ENCODE measurements at regions not wholly inside any gene's neighbourhood (a gene's known extent, or its start where the extent isn't known, plus 50 kb on each side); places are given as distances from the start of the nearest gene placed in this dataset.

- Histone ChIP-seq H3K4me3 (ENCODE audit: low read depth in 1 of 2, low read length in 2 of 2) (no peak overlapping the region), H3K9me3 (ENCODE audit: control insufficient read depth in 1 of 2, low read length in 2 of 2) (no peaks in the 10 kb centered on the region), H3K4me1 (ENCODE audit: control insufficient read depth in 1 of 2, insufficient read depth in 2 of 2, low read length in 2 of 2) (no peaks in the 10 kb centered on the region), H3K27me3 (ENCODE audit: control insufficient read depth in 1 of 2, insufficient read depth in 2 of 2, low read length in 2 of 2) (no peaks in the 10 kb centered on the region), H3K36me3 (ENCODE audit: control insufficient read depth in 1 of 2, insufficient read depth in 2 of 2, low read length in 2 of 2) (no peaks in the 10 kb centered on the region), H3K9ac (ENCODE audit: low read depth in 1 of 2, low read length in 2 of 2) (no peak overlapping the region), H3K27ac (ENCODE audit: low read depth, low read length) (no peak overlapping the region)
Measured at GRCh38 chrX:124804962-124805361, 458.6 kb downstream of the SH2D1A start.

- H3K4me3 ChIP-seq (ENCODE audit: low read depth in 1 of 2, low read length in 2 of 2), result no peak overlapping the region
- no peaks in the 10 kb centered on the region for H3K27me3 ChIP-seq (ENCODE audit: control insufficient read depth in 1 of 2, insufficient read depth in 2 of 2, low read length in 2 of 2)
- H3K9me3 ChIP-seq (ENCODE audit: control insufficient read depth in 1 of 2, low read length in 2 of 2), result no peaks in the 10 kb centered on the region
- no peaks in the 10 kb centered on the region for H3K4me1 ChIP-seq (ENCODE audit: control insufficient read depth in 1 of 2, insufficient read depth in 2 of 2, low read length in 2 of 2)
- no peak overlapping the region for H3K27ac ChIP-seq (ENCODE audit: low read depth, low read length)
- no peak overlapping the region for H3K9ac ChIP-seq (ENCODE audit: low read depth in 1 of 2, low read length in 2 of 2)
- H3K36me3 ChIP-seq (ENCODE audit: control insufficient read depth in 1 of 2, insufficient read depth in 2 of 2, low read length in 2 of 2), result no peaks in the 10 kb centered on the region
Measured at GRCh38 chrX:124805486-124805885, 459.1 kb downstream of the SH2D1A start.

- no peak overlapping the region for H3K9ac ChIP-seq (ENCODE audit: low read depth in 1 of 2, low read length in 2 of 2)
- H3K4me1 ChIP-seq (ENCODE audit: control insufficient read depth in 1 of 2, insufficient read depth in 2 of 2, low read length in 2 of 2), result no peaks in the 10 kb centered on the region
- H3K27ac ChIP-seq (ENCODE audit: low read depth, low read length), result no peak overlapping the region
- H3K36me3 ChIP-seq (ENCODE audit: control insufficient read depth in 1 of 2, insufficient read depth in 2 of 2, low read length in 2 of 2), result no peaks in the 10 kb centered on the region
- H3K4me3 ChIP-seq (ENCODE audit: low read depth in 1 of 2, low read length in 2 of 2), result no peak overlapping the region
- no peaks in the 10 kb centered on the region for H3K9me3 ChIP-seq (ENCODE audit: control insufficient read depth in 1 of 2, low read length in 2 of 2)
- no peaks in the 10 kb centered on the region for H3K27me3 ChIP-seq (ENCODE audit: control insufficient read depth in 1 of 2, insufficient read depth in 2 of 2, low read length in 2 of 2)
Measured at GRCh38 chrX:124814106-124814505, 467.7 kb downstream of the SH2D1A start.

- no peaks in the 10 kb centered on the region for H3K4me1 ChIP-seq (ENCODE audit: control insufficient read depth in 1 of 2, insufficient read depth in 2 of 2, low read length in 2 of 2)
- no peak overlapping the region for H3K9ac ChIP-seq (ENCODE audit: low read depth in 1 of 2, low read length in 2 of 2)
- no peak overlapping the region for H3K4me3 ChIP-seq (ENCODE audit: low read depth in 1 of 2, low read length in 2 of 2)
- H3K27ac ChIP-seq (ENCODE audit: low read depth, low read length), result no peak overlapping the region
- no peaks in the 10 kb centered on the region for H3K27me3 ChIP-seq (ENCODE audit: control insufficient read depth in 1 of 2, insufficient read depth in 2 of 2, low read length in 2 of 2)
- H3K36me3 ChIP-seq (ENCODE audit: control insufficient read depth in 1 of 2, insufficient read depth in 2 of 2, low read length in 2 of 2), result no peaks in the 10 kb centered on the region
- H3K9me3 ChIP-seq (ENCODE audit: control insufficient read depth in 1 of 2, low read length in 2 of 2), result no peaks in the 10 kb centered on the region
Measured at GRCh38 chrX:124818033-124818432, 471.7 kb downstream of the SH2D1A start.

GRCh38 chrX:124818764-124819163, 472.4 kb downstream of the SH2D1A start:
- H3K4me1 ChIP-seq (ENCODE audit: control insufficient read depth in 1 of 2, insufficient read depth in 2 of 2, low read length in 2 of 2), result no peaks in the 10 kb centered on the region
- H3K36me3 ChIP-seq (ENCODE audit: control insufficient read depth in 1 of 2, insufficient read depth in 2 of 2, low read length in 2 of 2), result no peaks in the 10 kb centered on the region
- no peak overlapping the region for H3K27ac ChIP-seq (ENCODE audit: low read depth, low read length)
- H3K9me3 ChIP-seq (ENCODE audit: control insufficient read depth in 1 of 2, low read length in 2 of 2), result no peaks in the 10 kb centered on the region
- no peak overlapping the region for H3K4me3 ChIP-seq (ENCODE audit: low read depth in 1 of 2, low read length in 2 of 2)
- no peaks in the 10 kb centered on the region for H3K27me3 ChIP-seq (ENCODE audit: control insufficient read depth in 1 of 2, insufficient read depth in 2 of 2, low read length in 2 of 2)
- H3K9ac ChIP-seq (ENCODE audit: low read depth in 1 of 2, low read length in 2 of 2), result no peak overlapping the region

GRCh38 chrX:124820738-124821137, 474.4 kb downstream of the SH2D1A start:
- Histone ChIP-seq H3K27ac (ENCODE audit: low read depth, low read length) (no peak overlapping the region), H3K36me3 (ENCODE audit: control insufficient read depth in 1 of 2, insufficient read depth in 2 of 2, low read length in 2 of 2) (no peaks in the 10 kb centered on the region), H3K27me3 (ENCODE audit: control insufficient read depth in 1 of 2, insufficient read depth in 2 of 2, low read length in 2 of 2) (no peaks in the 10 kb centered on the region), H3K4me3 (ENCODE audit: low read depth in 1 of 2, low read length in 2 of 2) (no peak overlapping the region), H3K4me1 (ENCODE audit: control insufficient read depth in 1 of 2, insufficient read depth in 2 of 2, low read length in 2 of 2) (no peaks in the 10 kb centered on the region), H3K9me3 (ENCODE audit: control insufficient read depth in 1 of 2, low read length in 2 of 2) (no peaks in the 10 kb centered on the region), H3K9ac (ENCODE audit: low read depth in 1 of 2, low read length in 2 of 2) (no peak overlapping the region)

- no peaks in the 10 kb centered on the region for H3K27me3 ChIP-seq (ENCODE audit: control insufficient read depth in 1 of 2, insufficient read depth in 2 of 2, low read length in 2 of 2)
- no peak overlapping the region for H3K9ac ChIP-seq (ENCODE audit: low read depth in 1 of 2, low read length in 2 of 2)
- no peaks in the 10 kb centered on the region for H3K36me3 ChIP-seq (ENCODE audit: control insufficient read depth in 1 of 2, insufficient read depth in 2 of 2, low read length in 2 of 2)
- H3K4me3 ChIP-seq (ENCODE audit: low read depth in 1 of 2, low read length in 2 of 2), result no peak overlapping the region
- H3K27ac ChIP-seq (ENCODE audit: low read depth, low read length), result no peak overlapping the region
- H3K9me3 ChIP-seq (ENCODE audit: control insufficient read depth in 1 of 2, low read length in 2 of 2), result no peaks in the 10 kb centered on the region
- no peaks in the 10 kb centered on the region for H3K4me1 ChIP-seq (ENCODE audit: control insufficient read depth in 1 of 2, insufficient read depth in 2 of 2, low read length in 2 of 2)
Measured at GRCh38 chrX:124827258-124827845, 481.0 kb downstream of the SH2D1A start.

- Histone ChIP-seq H3K4me1 (ENCODE audit: control insufficient read depth in 1 of 2, insufficient read depth in 2 of 2, low read length in 2 of 2) (no peaks in the 10 kb centered on the region), H3K9ac (ENCODE audit: low read depth in 1 of 2, low read length in 2 of 2) (no peak overlapping the region), H3K9me3 (ENCODE audit: control insufficient read depth in 1 of 2, low read length in 2 of 2) (no peaks in the 10 kb centered on the region), H3K4me3 (ENCODE audit: low read depth in 1 of 2, low read length in 2 of 2) (no peak overlapping the region), H3K36me3 (ENCODE audit: control insufficient read depth in 1 of 2, insufficient read depth in 2 of 2, low read length in 2 of 2) (no peaks in the 10 kb centered on the region), H3K27ac (ENCODE audit: low read depth, low read length) (no peak overlapping the region), H3K27me3 (ENCODE audit: control insufficient read depth in 1 of 2, insufficient read depth in 2 of 2, low read length in 2 of 2) (no peaks in the 10 kb centered on the region)
Measured at GRCh38 chrX:124829930-124830329, 483.6 kb downstream of the SH2D1A start.

GRCh38 chrX:124836786-124837185, 482.9 kb upstream of the TEX13C start:
- Histone ChIP-seq H3K27me3 (ENCODE audit: control insufficient read depth in 1 of 2, insufficient read depth in 2 of 2, low read length in 2 of 2) (no peaks in the 10 kb centered on the region), H3K9ac (ENCODE audit: low read depth in 1 of 2, low read length in 2 of 2) (no peak overlapping the region), H3K4me3 (ENCODE audit: low read depth in 1 of 2, low read length in 2 of 2) (no peak overlapping the region), H3K9me3 (ENCODE audit: control insufficient read depth in 1 of 2, low read length in 2 of 2) (no peaks in the 10 kb centered on the region), H3K27ac (ENCODE audit: low read depth, low read length) (no peak overlapping the region), H3K36me3 (ENCODE audit: control insufficient read depth in 1 of 2, insufficient read depth in 2 of 2, low read length in 2 of 2) (no peaks in the 10 kb centered on the region), H3K4me1 (ENCODE audit: control insufficient read depth in 1 of 2, insufficient read depth in 2 of 2, low read length in 2 of 2) (no peaks in the 10 kb centered on the region)

- Histone ChIP-seq H3K9ac (ENCODE audit: low read depth in 1 of 2, low read length in 2 of 2) (no peak overlapping the region), H3K36me3 (ENCODE audit: control insufficient read depth in 1 of 2, insufficient read depth in 2 of 2, low read length in 2 of 2) (no peaks in the 10 kb centered on the region), H3K4me1 (ENCODE audit: control insufficient read depth in 1 of 2, insufficient read depth in 2 of 2, low read length in 2 of 2) (no peaks in the 10 kb centered on the region), H3K27ac (ENCODE audit: low read depth, low read length) (no peak overlapping the region), H3K9me3 (ENCODE audit: control insufficient read depth in 1 of 2, low read length in 2 of 2) (no peaks in the 10 kb centered on the region), H3K27me3 (ENCODE audit: control insufficient read depth in 1 of 2, insufficient read depth in 2 of 2, low read length in 2 of 2) (no peaks in the 10 kb centered on the region), H3K4me3 (ENCODE audit: low read depth in 1 of 2, low read length in 2 of 2) (no peak overlapping the region)
Measured at GRCh38 chrX:124842205-124842604, 477.5 kb upstream of the TEX13C start.

- Histone ChIP-seq H3K4me1 (ENCODE audit: control insufficient read depth in 1 of 2, insufficient read depth in 2 of 2, low read length in 2 of 2) (no peaks in the 10 kb centered on the region), H3K4me3 (ENCODE audit: low read depth in 1 of 2, low read length in 2 of 2) (no peak overlapping the region), H3K27ac (ENCODE audit: low read depth, low read length) (no peak overlapping the region), H3K9me3 (ENCODE audit: control insufficient read depth in 1 of 2, low read length in 2 of 2) (no peaks in the 10 kb centered on the region), H3K27me3 (ENCODE audit: control insufficient read depth in 1 of 2, insufficient read depth in 2 of 2, low read length in 2 of 2) (no peaks in the 10 kb centered on the region), H3K9ac (ENCODE audit: low read depth in 1 of 2, low read length in 2 of 2) (no peak overlapping the region), H3K36me3 (ENCODE audit: control insufficient read depth in 1 of 2, insufficient read depth in 2 of 2, low read length in 2 of 2) (no peaks in the 10 kb centered on the region)
Measured at GRCh38 chrX:124860736-124861135, 458.9 kb upstream of the TEX13C start.

All from duodenal mucosa (tissue), 2 donors.